Keratinocyte (primary cell): ENCODE measurements at regions not wholly inside any gene's neighbourhood (a gene's known extent, or its start where the extent isn't known, plus 50 kb on each side); places are given as distances from the start of the nearest gene placed in this dataset.
A peak's percentile ranks its signal among the peaks of the same experiment; 100 is the strongest.

Source experiments
- DNase-seq: peaks from one replicate; pipeline ENCODE4 v3.0.0-alpha.2; 2011; ENCODE audit warnings: low read depth, missing footprints, low spot score
- FAIRE-seq: peaks from 2 replicates; lab custom pipeline; 2011; peaks lifted over from hg19 to GRCh38; lab: Jason Lieb, UNC
- H2AFZ ChIP-seq: 2 replicates; pipeline ENCODE4 v1.6.0; 2012; ENCODE audit warnings: low read length, control low read depth, inconsistent platforms; ENCODE audit not compliant: control insufficient read depth
- H3K27ac ChIP-seq: 2 replicates; pipeline ENCODE4 v1.5.1; 2011; ENCODE audit warnings: low read length; ENCODE audit not compliant: control insufficient read depth, insufficient read depth
- H3K27me3 ChIP-seq: 3 replicates; pipeline ENCODE4 v1.6.0; 2011; ENCODE audit warnings: low read length; ENCODE audit not compliant: control insufficient read depth, insufficient read depth; ENCODE audit errors: extremely low read depth
- H3K36me3 ChIP-seq, 2 experiments: 2 replicates in 1 of 2; 3 replicates in 1 of 2; pipeline ENCODE4 v1.5.1; 2011; ENCODE audit warnings: low read length in 2 of 2, mild to moderate bottlenecking in 1 of 2; ENCODE audit not compliant: control insufficient read depth in 2 of 2, insufficient read depth in 2 of 2; ENCODE audit errors: extremely low read depth in 1 of 2
- H3K4me1 ChIP-seq: 3 replicates; pipeline ENCODE4 v1.5.1; 2011; ENCODE audit warnings: low read length; ENCODE audit not compliant: control insufficient read depth, insufficient read depth; ENCODE audit errors: extremely low read depth
- H3K4me2 ChIP-seq: 3 replicates; pipeline ENCODE4 v1.6.0; 2011; ENCODE audit warnings: low read depth, low read length; ENCODE audit not compliant: control insufficient read depth, insufficient read depth; ENCODE audit errors: extremely low read depth
- H3K4me3 ChIP-seq, 3 experiments: fragments of 200-600 bp in 1 of 3; sonication (generic) in 1 of 3; 2 replicates in 2 of 3; 3 replicates in 1 of 3; pipeline ENCODE4 v1.5.1; 2011 to 2016; ENCODE audit warnings: low read length in 3 of 3, mild to moderate bottlenecking in 3 of 3, control low read depth in 2 of 3, inconsistent platforms in 1 of 3, low read depth in 1 of 3, mixed read lengths in 1 of 3, mixed run types in 1 of 3, moderate library complexity in 1 of 3; ENCODE audit not compliant: control insufficient read depth in 2 of 3, insufficient read depth in 2 of 3; ENCODE audit errors: extremely low read depth in 1 of 3
- H3K79me2 ChIP-seq: 2 replicates; pipeline ENCODE4 v1.6.0; 2012; ENCODE audit warnings: low read length; ENCODE audit not compliant: control insufficient read depth, insufficient read depth
- H3K9ac ChIP-seq: 3 replicates; pipeline ENCODE4 v1.6.0; 2011; ENCODE audit warnings: low read length; ENCODE audit not compliant: control insufficient read depth, insufficient read depth; ENCODE audit errors: extremely low read depth
- H3K9me1 ChIP-seq: 3 replicates; pipeline ENCODE4 v1.6.0; 2011; ENCODE audit warnings: low read length; ENCODE audit not compliant: control insufficient read depth, insufficient read depth; ENCODE audit errors: extremely low read depth
- H3K9me3 ChIP-seq: 2 replicates; pipeline ENCODE4 v1.5.1; 2012; ENCODE audit warnings: low read depth, low read length; ENCODE audit not compliant: control insufficient read depth
- H4K20me1 ChIP-seq: 3 replicates; pipeline ENCODE4 v1.6.0; 2011; ENCODE audit warnings: low read length; ENCODE audit not compliant: control insufficient read depth, insufficient read depth; ENCODE audit errors: extremely low read depth
- CTCF ChIP-seq, 3 experiments: IDR thresholded peaks in 1 of 3; conservative IDR thresholded peaks in 1 of 3; optimal IDR thresholded peaks in 1 of 3; 2 replicates in 2 of 3; 3 replicates in 1 of 3; pipeline versions ENCODE3 to v1.5.1; 2011; ENCODE audit warnings: low read length in 3 of 3, mild to moderate bottlenecking in 3 of 3, moderate library complexity in 2 of 3, control low read depth in 1 of 3, inconsistent platforms in 1 of 3; ENCODE audit not compliant: insufficient read depth in 2 of 3; ENCODE audit errors: extremely low read depth in 1 of 3
- EZH2 ChIP-seq: IDR thresholded peaks from one replicate; pipeline ENCODE4 v1.6.1; 2012; ENCODE audit warnings: inconsistent platforms, mild to moderate bottlenecking, low read length, moderate library complexity
- dilution Hi-C: fragments of 300-500 bp; cut with MboI; formaldehyde crosslinking; loops from one replicate; pipeline ENCODE4 v1.7.0; 2020; ENCODE audit warnings: low sequenced_read_pairs; ENCODE audit not compliant: extremely low pct_ligation_motif_present

GRCh38 chr7:68311958-68312357, 1286.3 kb upstream of the AUTS2 start:
- FAIRE-seq (no peak), DNase-seq (no peak)
- Histone ChIP-seq H3K9me1 (no peaks in the 10 kb centered on the region), H3K27ac (no peak overlapping the region), H2AFZ (no peak overlapping the region), H3K36me3 (no peaks in the 10 kb centered on the region), H3K27me3 (no peaks in the 10 kb centered on the region), H3K4me1 (no peaks in the 10 kb centered on the region), H4K20me1 (no peaks in the 10 kb centered on the region), H3K4me2 (no peak overlapping the region), H3K4me3 (no peak overlapping the region), H3K9me3 (no peaks in the 10 kb centered on the region), H3K9ac (no peak overlapping the region), H3K79me2 (no peaks in the 10 kb centered on the region)
- TF ChIP-seq EZH2: no peak
- TF ChIP-seq CTCF (optimal IDR thresholded peaks at IDR 0.05 in 1 of 3, IDR thresholded peaks at IDR 0.05 in 1 of 3, conservative IDR thresholded peaks at IDR 0.05 in 1 of 3; ENCODE audit: extremely low read depth in 1 of 3, insufficient read depth in 2 of 3, low read length in 3 of 3): no peak
- dilution Hi-C loops: no loop called here

- no peak for TF ChIP-seq CTCF (optimal IDR thresholded peaks at IDR 0.05 in 1 of 3, IDR thresholded peaks at IDR 0.05 in 1 of 3, conservative IDR thresholded peaks at IDR 0.05 in 1 of 3; ENCODE audit: extremely low read depth in 1 of 3, insufficient read depth in 2 of 3, low read length in 3 of 3)
- TF ChIP-seq EZH2: no peak
- Histone ChIP-seq H3K4me1 (no peaks in the 10 kb centered on the region), H4K20me1 (no peaks in the 10 kb centered on the region), H3K36me3 (no peaks in the 10 kb centered on the region), H3K27me3 (no peaks in the 10 kb centered on the region), H3K9me1 (no peaks in the 10 kb centered on the region), H3K4me3 (no peak overlapping the region), H3K27ac (no peak overlapping the region), H3K79me2 (no peaks in the 10 kb centered on the region), H3K9me3 (no peaks in the 10 kb centered on the region), H3K4me2 (no peak overlapping the region), H2AFZ (peak overlapping the region; percentile 16), H3K9ac (no peak overlapping the region)
- DNase-seq (no peak), FAIRE-seq (no peak)
- dilution Hi-C loops: no loop called here
Measured at GRCh38 chr7:68313806-68314205, 1284.5 kb upstream of the AUTS2 start.
